ENCODE measurements at regions not wholly inside any gene's neighbourhood (a gene's known extent, or its start where the extent isn't known, plus 50 kb on each side); places are given as distances from the start of the nearest gene placed in this dataset.

DNA sequence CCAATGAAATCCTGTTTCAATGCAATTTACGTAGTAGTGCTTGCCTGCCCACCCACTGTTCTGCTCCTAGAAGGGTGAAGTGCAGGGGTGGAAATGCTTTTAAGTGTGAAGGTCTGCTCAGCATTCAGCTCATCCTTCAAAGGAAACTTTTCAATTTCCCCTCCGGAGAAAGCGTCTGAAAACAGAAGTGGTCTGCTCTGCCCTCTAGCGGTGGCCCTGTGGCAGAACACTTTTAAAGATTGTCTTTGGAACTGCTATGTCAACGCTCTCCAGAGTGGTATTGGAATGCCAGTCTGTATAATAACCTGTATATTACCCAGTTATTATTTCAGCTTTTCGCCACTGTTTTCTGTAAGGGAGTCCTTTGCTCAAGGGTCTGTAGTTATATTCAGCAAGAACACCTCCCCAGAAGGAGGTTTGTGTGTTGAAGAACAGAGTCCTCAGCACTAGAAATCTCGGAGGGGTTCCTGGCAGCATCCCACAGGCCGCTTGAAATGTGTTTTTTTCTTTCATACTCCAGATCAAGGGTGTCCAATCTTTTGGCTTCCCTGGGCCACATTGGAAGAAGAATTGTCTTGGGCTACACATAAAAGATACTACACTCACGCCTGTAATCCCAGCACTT, 63.1 kb upstream of the KLHL31 start:
- TF ChIP-seq POLR2A (IDR thresholded peaks at IDR 0.05), result no peak
- TF ChIP-seq, protein P1, sequence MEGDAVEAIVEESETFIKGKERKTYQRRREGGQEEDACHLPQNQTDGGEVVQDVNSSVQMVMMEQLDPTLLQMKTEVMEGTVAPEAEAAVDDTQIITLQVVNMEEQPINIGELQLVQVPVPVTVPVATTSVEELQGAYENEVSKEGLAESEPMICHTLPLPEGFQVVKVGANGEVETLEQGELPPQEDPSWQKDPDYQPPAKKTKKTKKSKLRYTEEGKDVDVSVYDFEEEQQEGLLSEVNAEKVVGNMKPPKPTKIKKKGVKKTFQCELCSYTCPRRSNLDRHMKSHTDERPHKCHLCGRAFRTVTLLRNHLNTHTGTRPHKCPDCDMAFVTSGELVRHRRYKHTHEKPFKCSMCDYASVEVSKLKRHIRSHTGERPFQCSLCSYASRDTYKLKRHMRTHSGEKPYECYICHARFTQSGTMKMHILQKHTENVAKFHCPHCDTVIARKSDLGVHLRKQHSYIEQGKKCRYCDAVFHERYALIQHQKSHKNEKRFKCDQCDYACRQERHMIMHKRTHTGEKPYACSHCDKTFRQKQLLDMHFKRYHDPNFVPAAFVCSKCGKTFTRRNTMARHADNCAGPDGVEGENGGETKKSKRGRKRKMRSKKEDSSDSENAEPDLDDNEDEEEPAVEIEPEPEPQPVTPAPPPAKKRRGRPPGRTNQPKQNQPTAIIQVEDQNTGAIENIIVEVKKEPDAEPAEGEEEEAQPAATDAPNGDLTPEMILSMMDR (IDR thresholded peaks at IDR 0.05), result peak; percentile 52 to 85 (median 69)
